Esophagus (tissue), 2 donors: ENCODE measurements at regions not wholly inside any gene's neighbourhood (a gene's known extent, or its start where the extent isn't known, plus 50 kb on each side); places are given as distances from the start of the nearest gene placed in this dataset.

Experiments
- H3K27ac ChIP-seq, 2 donors: one replicate each; pipeline ENCODE4 v1.5.1; 2013; ENCODE audit warnings: low read depth in 2 of 2, mild to moderate bottlenecking in 2 of 2, inconsistent platforms in 1 of 2, low read length in 1 of 2, moderate library complexity in 1 of 2
- H3K27me3 ChIP-seq, 2 donors: one replicate each; pipeline ENCODE4 v1.6.1; 2013; ENCODE audit warnings: low read length in 2 of 2, control low read depth in 1 of 2, mild to moderate bottlenecking in 1 of 2; ENCODE audit not compliant: insufficient read depth in 2 of 2, control insufficient read depth in 1 of 2
- H3K36me3 ChIP-seq, 2 donors: one replicate each; pipeline ENCODE4 v1.6.1; 2013; ENCODE audit warnings: low read length in 1 of 2; ENCODE audit not compliant: control insufficient read depth in 2 of 2, insufficient read depth in 2 of 2
- H3K4me1 ChIP-seq, 2 donors: one replicate each; pipeline ENCODE4 v1.6.1; 2013; ENCODE audit warnings: low read length in 1 of 2; ENCODE audit not compliant: control insufficient read depth in 2 of 2, insufficient read depth in 2 of 2
- H3K4me3 ChIP-seq, 2 donors: one replicate each; pipeline ENCODE4 v1.5.1; 2013; ENCODE audit warnings: low read length in 2 of 2, mild to moderate bottlenecking in 2 of 2, low read depth in 1 of 2, moderate library complexity in 1 of 2
- H3K9me3 ChIP-seq, 2 donors: one replicate each; pipeline ENCODE4 v1.6.1; 2013; ENCODE audit warnings: mild to moderate bottlenecking in 2 of 2, low read depth in 1 of 2, low read length in 1 of 2, moderate library complexity in 1 of 2; ENCODE audit not compliant: control insufficient read depth in 2 of 2, insufficient read depth in 1 of 2
- WGBS, 2 donors: extraction: QIAGEN DNeasy Blood & Tissue Kit; methylation state at CpG; one replicate each; pipeline ENCODE4 v1.1.7; 2013; 5-methylcytosine and 5-hydroxymethylcytosine counted together
- donor health status: healthy with polysubstance abuse.
- donor health status: Bipolar disorder and iron deficiency.

GRCh38 chr5:89849830-89850512 lies 559.6 kb downstream of the CETN3 start:
- H3K36me3 ChIP-seq: no peaks in the 10 kb centered on the region
- WGBS, 2 donors: 48 to 64% methylated on average over 1 of the region's 1 CpG
- H3K4me3 ChIP-seq: no peak overlapping the region
- no peaks in the 10 kb centered on the region for H3K9me3 ChIP-seq
- no peaks in the 10 kb centered on the region for H3K27me3 ChIP-seq
- H3K4me1 ChIP-seq: no peaks in the 10 kb centered on the region
- no peak overlapping the region for H3K27ac ChIP-seq

- H3K27me3 ChIP-seq: no peaks in the 10 kb centered on the region
- no peaks in the 10 kb centered on the region for H3K9me3 ChIP-seq
- H3K36me3 ChIP-seq: no peaks in the 10 kb centered on the region
- no peak overlapping the region for H3K27ac ChIP-seq
- H3K4me1 ChIP-seq: no peaks in the 10 kb centered on the region
- H3K4me3 ChIP-seq: no peak overlapping the region
- WGBS, 2 donors: 57 to 58% methylated on average over 4 of the region's 4 CpGs
Observed at GRCh38 chr5:89847743-89848142, 561.8 kb downstream of the CETN3 start.

DNA sequence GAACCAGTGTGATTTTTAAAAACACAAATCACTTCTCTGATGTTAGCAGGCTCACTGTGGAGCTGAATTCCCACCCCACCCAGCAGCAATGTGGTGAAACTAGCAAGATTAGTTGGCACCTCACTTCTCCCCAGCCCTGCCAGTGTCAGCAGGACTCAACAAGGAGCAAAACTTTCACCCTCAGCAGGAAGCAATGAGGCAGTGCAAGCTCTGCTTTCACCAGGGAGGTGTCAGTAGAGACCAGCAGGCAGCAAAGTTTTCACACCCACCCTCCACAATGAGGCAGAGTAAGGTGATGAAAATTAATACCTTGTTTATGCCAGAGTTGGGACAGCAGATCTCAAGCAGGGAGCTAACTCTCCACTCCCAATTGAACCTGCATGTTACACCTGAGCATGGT lies 565.0 kb downstream of the CETN3 start:
- Histone ChIP-seq H3K27ac (no peak overlapping the region), H3K4me1 (no peaks in the 10 kb centered on the region), H3K27me3 (no peaks in the 10 kb centered on the region), H3K9me3 (no peaks in the 10 kb centered on the region), H3K36me3 (no peaks in the 10 kb centered on the region), H3K4me3 (no peak overlapping the region)

DNA sequence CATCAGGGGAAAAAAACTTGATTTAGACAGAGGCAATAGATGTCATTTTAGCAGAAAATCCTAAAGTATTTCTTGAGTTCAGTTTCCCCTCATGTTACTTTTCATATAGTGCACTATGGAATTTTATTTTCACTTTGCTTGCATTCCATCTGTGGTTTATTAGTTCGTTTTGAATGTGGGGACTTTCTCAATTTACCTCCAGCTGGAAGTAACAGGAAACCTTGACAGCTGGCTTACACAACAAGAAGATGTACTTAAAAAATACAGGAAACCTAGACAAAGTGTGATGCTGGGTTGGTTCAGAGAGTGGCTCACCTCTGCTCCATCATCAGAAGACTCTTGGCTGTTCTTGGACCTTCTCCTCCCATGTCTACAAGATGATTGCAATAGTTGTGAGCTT lies 567.0 kb downstream of the CETN3 start:
- Histone ChIP-seq H3K4me1 (no peaks in the 10 kb centered on the region), H3K9me3 (no peaks in the 10 kb centered on the region), H3K4me3 (no peak overlapping the region), H3K36me3 (no peaks in the 10 kb centered on the region), H3K27me3 (no peaks in the 10 kb centered on the region), H3K27ac (no peak overlapping the region)
- WGBS, 2 donors: 14 to 35% methylated on average over 1 of the region's 1 CpG

GRCh38 chr5:89840906-89841305 lies 568.6 kb downstream of the CETN3 start:
- Histone ChIP-seq H3K36me3 (no peaks in the 10 kb centered on the region), H3K27me3 (no peaks in the 10 kb centered on the region), H3K27ac (no peak overlapping the region), H3K4me3 (no peak overlapping the region), H3K4me1 (no peaks in the 10 kb centered on the region), H3K9me3 (no peaks in the 10 kb centered on the region)

- Histone ChIP-seq H3K36me3 (no peaks in the 10 kb centered on the region), H3K27me3 (no peaks in the 10 kb centered on the region), H3K9me3 (no peaks in the 10 kb centered on the region), H3K4me3 (no peak overlapping the region), H3K27ac (no peak overlapping the region), H3K4me1 (no peaks in the 10 kb centered on the region)
- WGBS, 2 donors: 54 to 60% methylated on average over 2 of the region's 2 CpGs
Observed at GRCh38 chr5:89830691-89831090, 578.9 kb downstream of the CETN3 start.

- Histone ChIP-seq H3K4me3 (no peak overlapping the region), H3K4me1 (no peaks in the 10 kb centered on the region), H3K27me3 (no peaks in the 10 kb centered on the region), H3K27ac (no peak overlapping the region), H3K36me3 (no peaks in the 10 kb centered on the region), H3K9me3 (no peaks in the 10 kb centered on the region)
- 86% methylated on average over 6 of the region's 6 CpGs for WGBS, 2 donors
Observed at GRCh38 chr5:89827960-89828359, 581.6 kb downstream of the CETN3 start.

GRCh38 chr5:89827359-89827758 lies 582.2 kb downstream of the CETN3 start:
- no peaks in the 10 kb centered on the region for H3K4me1 ChIP-seq
- no peaks in the 10 kb centered on the region for H3K27me3 ChIP-seq
- no peak overlapping the region for H3K27ac ChIP-seq
- H3K9me3 ChIP-seq: no peaks in the 10 kb centered on the region
- 76 to 81% methylated on average over 14 of the region's 14 CpGs for WGBS, 2 donors
- no peaks in the 10 kb centered on the region for H3K36me3 ChIP-seq
- H3K4me3 ChIP-seq: no peak overlapping the region

GRCh38 chr5:89826938-89827337 lies 582.6 kb downstream of the CETN3 start:
- Histone ChIP-seq H3K4me3 (no peak overlapping the region), H3K4me1 (no peaks in the 10 kb centered on the region), H3K9me3 (no peaks in the 10 kb centered on the region), H3K27ac (no peak overlapping the region), H3K36me3 (no peaks in the 10 kb centered on the region), H3K27me3 (no peaks in the 10 kb centered on the region)
- 78 to 86% methylated on average over 8 of the region's 8 CpGs for WGBS, 2 donors

DNA sequence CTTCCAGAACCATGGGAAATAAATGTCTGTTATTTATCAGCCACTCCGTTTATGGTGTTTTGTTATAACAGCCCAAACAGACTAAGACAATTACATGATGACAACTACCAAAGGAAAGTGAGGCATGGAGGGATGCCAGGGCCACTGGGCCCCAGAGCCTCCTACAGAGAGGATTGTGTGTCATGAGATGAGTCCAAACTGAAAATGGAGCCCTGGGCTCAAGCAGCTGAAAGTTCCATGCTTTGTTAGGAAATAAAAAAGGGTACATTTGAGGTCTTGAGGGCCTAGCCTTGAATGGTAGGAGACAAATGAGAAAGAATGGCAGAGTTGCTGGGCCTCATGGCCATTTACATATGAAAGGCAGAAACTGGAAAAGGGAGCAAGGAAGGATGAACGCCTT lies 586.5 kb downstream of the CETN3 start:
- Histone ChIP-seq H3K4me1 (no peaks in the 10 kb centered on the region), H3K27ac (no peak overlapping the region), H3K4me3 (no peak overlapping the region), H3K9me3 (no peaks in the 10 kb centered on the region), H3K27me3 (no peaks in the 10 kb centered on the region), H3K36me3 (no peaks in the 10 kb centered on the region)
- 83 to 85% methylated on average over 2 of the region's 2 CpGs for WGBS, 2 donors
